IMR-90 (cell line): ENCODE measurements at regions not wholly inside any gene's neighbourhood (a gene's known extent, or its start where the extent isn't known, plus 50 kb on each side); places are given as distances from the start of the nearest gene placed in this dataset.

ENCODE experiments used
- BHLHE40 ChIP-seq: fragments of 150-350 bp; IDR thresholded peaks from 2 replicates; pipeline ENCODE4 v1.6.1; 2016; ENCODE audit warnings: mild to moderate bottlenecking, low read depth, low read length
- CEBPB ChIP-seq: IDR thresholded peaks from 2 replicates; pipeline ENCODE4 v1.6.1; 2012; ENCODE audit warnings: low read depth, low read length, improper control_type of control experiment
- CHD1 ChIP-seq: IDR thresholded peaks from 2 replicates; pipeline ENCODE4 v1.6.1; 2012; ENCODE audit warnings: low read depth, low read length, improper control_type of control experiment
- FOS ChIP-seq: fragments of 150-350 bp; IDR thresholded peaks from 2 replicates; pipeline ENCODE4 v1.6.1; 2016; ENCODE audit warnings: low read depth, low read length
- MAFK ChIP-seq: IDR thresholded peaks from 2 replicates; pipeline ENCODE4 v1.6.1; 2012; ENCODE audit warnings: low read depth, low read length, improper control_type of control experiment
- POLR2A ChIP-seq: IDR thresholded peaks from 2 replicates; pipeline ENCODE4 v1.6.1; 2012; ENCODE audit warnings: mild to moderate bottlenecking, low read depth, low read length
- RAD21 ChIP-seq: IDR thresholded peaks from 2 replicates; pipeline ENCODE4 v1.6.1; 2012; ENCODE audit warnings: low read length, improper control_type of control experiment
- RCOR1 ChIP-seq: IDR thresholded peaks from 2 replicates; pipeline ENCODE4 v1.6.1; 2012; ENCODE audit warnings: mild to moderate bottlenecking, low read length, improper control_type of control experiment; ENCODE audit not compliant: insufficient replicate concordance
- RFX5 ChIP-seq: IDR thresholded peaks from 2 replicates; pipeline ENCODE4 v1.8.0; 2012; ENCODE audit warnings: low read depth, mild to moderate bottlenecking, low read length, moderate library complexity
- SMC3 ChIP-seq: fragments of 150-350 bp; IDR thresholded peaks from 2 replicates; pipeline ENCODE4 v1.6.1; 2016; ENCODE audit warnings: low read depth, mild to moderate bottlenecking, antibody characterized with exemption, low read length, moderate library complexity
- TF ChIP-seq, protein P1 (sequence below): conservative IDR thresholded peaks from 2 replicates; pipeline ENCODE4 v1.5.1; 2012; ENCODE audit warnings: mild to moderate bottlenecking, low read depth, low read length, improper control_type of control experiment
- TF ChIP-seq, protein P2 (sequence below): fragments of 150-350 bp; IDR thresholded peaks from 2 replicates; pipeline ENCODE4 v1.6.1; 2017; ENCODE audit warnings: mild to moderate bottlenecking, antibody characterized with exemption, low read length, low read depth

DNA sequence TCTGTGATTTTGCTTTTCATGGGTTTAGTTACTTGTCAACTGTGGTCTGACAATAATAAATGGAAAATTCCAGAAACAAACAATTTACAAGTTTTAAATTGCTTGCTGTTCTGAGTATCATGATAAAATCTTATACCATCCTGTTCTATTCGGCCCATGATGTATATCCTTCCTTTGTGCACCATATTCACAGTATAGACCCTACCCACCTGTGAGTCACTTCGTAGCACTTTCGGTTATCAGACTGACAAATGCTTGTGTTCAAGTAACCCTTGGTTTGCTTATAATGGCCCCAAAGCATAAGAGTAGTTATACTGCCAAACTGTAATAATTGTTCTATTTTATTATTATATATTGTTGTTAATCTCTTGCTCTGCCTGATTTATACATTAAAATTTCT is 1183.4 kb upstream of the PCDH7 start:
- TF ChIP-seq, protein P1, sequence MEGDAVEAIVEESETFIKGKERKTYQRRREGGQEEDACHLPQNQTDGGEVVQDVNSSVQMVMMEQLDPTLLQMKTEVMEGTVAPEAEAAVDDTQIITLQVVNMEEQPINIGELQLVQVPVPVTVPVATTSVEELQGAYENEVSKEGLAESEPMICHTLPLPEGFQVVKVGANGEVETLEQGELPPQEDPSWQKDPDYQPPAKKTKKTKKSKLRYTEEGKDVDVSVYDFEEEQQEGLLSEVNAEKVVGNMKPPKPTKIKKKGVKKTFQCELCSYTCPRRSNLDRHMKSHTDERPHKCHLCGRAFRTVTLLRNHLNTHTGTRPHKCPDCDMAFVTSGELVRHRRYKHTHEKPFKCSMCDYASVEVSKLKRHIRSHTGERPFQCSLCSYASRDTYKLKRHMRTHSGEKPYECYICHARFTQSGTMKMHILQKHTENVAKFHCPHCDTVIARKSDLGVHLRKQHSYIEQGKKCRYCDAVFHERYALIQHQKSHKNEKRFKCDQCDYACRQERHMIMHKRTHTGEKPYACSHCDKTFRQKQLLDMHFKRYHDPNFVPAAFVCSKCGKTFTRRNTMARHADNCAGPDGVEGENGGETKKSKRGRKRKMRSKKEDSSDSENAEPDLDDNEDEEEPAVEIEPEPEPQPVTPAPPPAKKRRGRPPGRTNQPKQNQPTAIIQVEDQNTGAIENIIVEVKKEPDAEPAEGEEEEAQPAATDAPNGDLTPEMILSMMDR, result no peak
- TF ChIP-seq BHLHE40 (no peak), SMC3 (no peak), POLR2A (no peak), RAD21 (no peak), CEBPB (no peak), RFX5 (no peak), CHD1 (no peak), FOS (no peak), MAFK (no peak), RCOR1 (no peak)
- TF ChIP-seq, protein P2, sequence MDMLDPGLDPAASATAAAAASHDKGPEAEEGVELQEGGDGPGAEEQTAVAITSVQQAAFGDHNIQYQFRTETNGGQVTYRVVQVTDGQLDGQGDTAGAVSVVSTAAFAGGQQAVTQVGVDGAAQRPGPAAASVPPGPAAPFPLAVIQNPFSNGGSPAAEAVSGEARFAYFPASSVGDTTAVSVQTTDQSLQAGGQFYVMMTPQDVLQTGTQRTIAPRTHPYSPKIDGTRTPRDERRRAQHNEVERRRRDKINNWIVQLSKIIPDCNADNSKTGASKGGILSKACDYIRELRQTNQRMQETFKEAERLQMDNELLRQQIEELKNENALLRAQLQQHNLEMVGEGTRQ, result no peak
